WTC11 (cell line): ENCODE measurements at regions not wholly inside any gene's neighbourhood (a gene's known extent, or its start where the extent isn't known, plus 50 kb on each side); places are given as distances from the start of the nearest gene placed in this dataset.

Source experiments
- ATAC-seq: fragments of 200-7000 bp; cut with Tn5 transposase; 2 replicates; pipeline ENCODE4 v1.10.0; 2021; ENCODE audit warnings: mild to moderate bottlenecking, moderate library complexity
- CTCF ChIA-PET: fragments of 300-600 bp; sonication (Branson Sonifier 250); formaldehyde crosslinking; loops from one replicate; lab custom pipeline; 2021; ENCODE audit warnings: antibody characterized with exemption; lab: Charles Lee
- POLR2A ChIA-PET: fragments of 350-600 bp; sonication (Branson Sonifier 250); formaldehyde crosslinking; loops from one replicate; lab custom pipeline; 2021; ENCODE audit warnings: antibody characterized with exemption; lab: Charles Lee
- DNase-seq: peaks from one replicate; pipeline ENCODE4 v3.0.0; 2021; ENCODE audit warnings: low spot score
- H3K27ac Mint-ChIP-seq: 2 replicates; pipeline ENCODE4 v1.8.0; 2021; ENCODE audit warnings: mixed read lengths
- H3K27me3 Mint-ChIP-seq: 2 replicates; pipeline ENCODE4 v1.8.0; 2021; ENCODE audit warnings: low read depth, mild to moderate bottlenecking, moderate library complexity, mixed read lengths
- H3K36me3 Mint-ChIP-seq: 2 replicates; pipeline ENCODE4 v1.8.0; 2021; ENCODE audit warnings: mixed read lengths
- H3K4me1 Mint-ChIP-seq: 2 replicates; pipeline ENCODE4 v1.8.0; 2022; ENCODE audit warnings: mixed read lengths
- H3K4me3 Mint-ChIP-seq: 2 replicates; pipeline ENCODE4 v1.8.0; 2021; ENCODE audit warnings: mild to moderate bottlenecking, moderate library complexity, mixed read lengths
- H3K9me3 Mint-ChIP-seq: 2 replicates; pipeline ENCODE4 v1.8.0; 2021; ENCODE audit warnings: mixed read lengths
- ATF6 ChIP-seq: sonication (generic); formaldehyde crosslinking; IDR thresholded peaks from 2 replicates; pipeline ENCODE4 v1.8.1; 2023; ENCODE audit warnings: mild to moderate bottlenecking, missing genetic modification reagents
- CTCF ChIP-seq: fragments of 200-600 bp; IDR thresholded peaks from 2 replicates; pipeline ENCODE4 v1.8.0; 2022; ENCODE audit warnings: antibody characterized with exemption
- E2F4 ChIP-seq: sonication (generic); formaldehyde crosslinking; IDR thresholded peaks from 2 replicates; pipeline ENCODE4 v1.8.1; 2022; ENCODE audit warnings: low read depth, mild to moderate bottlenecking, moderate library complexity, missing genetic modification reagents, borderline replicate concordance
- EMX1 ChIP-seq: fragments of 250-450 bp; sonication (Bioruptor Pico); IDR thresholded peaks from 2 replicates; pipeline ENCODE4 v1.8.0; 2021; ENCODE audit warnings: mild to moderate bottlenecking
- ESRRA ChIP-seq: sonication (generic); formaldehyde crosslinking; IDR thresholded peaks from 2 replicates; pipeline ENCODE4 v1.8.1; 2022; ENCODE audit warnings: mild to moderate bottlenecking, missing genetic modification reagents, borderline replicate concordance
- GABPB1 ChIP-seq: sonication (generic); formaldehyde crosslinking; IDR thresholded peaks from 2 replicates; pipeline ENCODE4 v1.8.1; 2023; ENCODE audit warnings: mild to moderate bottlenecking, missing genetic modification reagents
- MXD4 ChIP-seq: fragments of 250-450 bp; sonication (Bioruptor Pico); IDR thresholded peaks from 2 replicates; pipeline ENCODE4 v1.8.0; 2021; ENCODE audit warnings: mild to moderate bottlenecking, moderate library complexity, borderline replicate concordance
- NR2C2 ChIP-seq: sonication (generic); formaldehyde crosslinking; IDR thresholded peaks from 2 replicates; pipeline ENCODE4 v1.8.0; 2022; ENCODE audit warnings: mild to moderate bottlenecking, missing genetic modification reagents
- PREB ChIP-seq: sonication (generic); formaldehyde crosslinking; IDR thresholded peaks from 2 replicates; pipeline ENCODE4 v1.8.1; 2022; ENCODE audit warnings: mild to moderate bottlenecking, missing genetic modification reagents, moderate library complexity, borderline replicate concordance
- TCF7 ChIP-seq: sonication (generic); formaldehyde crosslinking; IDR thresholded peaks from 2 replicates; pipeline ENCODE4 v1.8.0; 2022; ENCODE audit warnings: mild to moderate bottlenecking, low read depth, missing genetic modification reagents, moderate library complexity
- TP53 ChIP-seq: sonication (generic); formaldehyde crosslinking; IDR thresholded peaks from 2 replicates; pipeline ENCODE4 v1.8.1; 2023; ENCODE audit warnings: mild to moderate bottlenecking, missing genetic modification reagents
- ZNF121 ChIP-seq: sonication (generic); formaldehyde crosslinking; IDR thresholded peaks from 2 replicates; pipeline ENCODE4 v1.8.0; 2023; ENCODE audit warnings: missing genetic modification reagents
- ZNF232 ChIP-seq: sonication (generic); formaldehyde crosslinking; IDR thresholded peaks from 2 replicates; pipeline ENCODE4 v1.8.0; 2022; ENCODE audit warnings: mild to moderate bottlenecking, missing genetic modification reagents
- ZNF425 ChIP-seq: fragments of 250-450 bp; sonication (Bioruptor Pico); conservative IDR thresholded peaks from 2 replicates; pipeline ENCODE4 v1.9.0; 2021; ENCODE audit warnings: mild to moderate bottlenecking
- ZNF671 ChIP-seq: fragments of 250-450 bp; sonication (Bioruptor Pico); IDR thresholded peaks from 2 replicates; pipeline ENCODE4 v1.8.0; 2021; ENCODE audit warnings: mild to moderate bottlenecking

GRCh38 chr9:81393985-81394811 is 295.1 kb downstream of the TLE1 start:
- Mint-ChIP-seq H3K27me3 (no peaks in the 10 kb centered on the region), H3K9me3 (peaks cover 6% of the 10 kb centered on the region; the same call in 1 of the 2 replicates), H3K36me3 (no peaks in the 10 kb centered on the region), H3K4me3 (no peak overlapping the region), H3K4me1 (peaks cover 23% of the 10 kb centered on the region), H3K27ac (no peak overlapping the region)
- no peak for ATAC-seq
- no peak for DNase-seq
- TF ChIP-seq TCF7 = no peak
- TF ChIP-seq MXD4 (CRISPR knock-in tag) = no peak
- TF ChIP-seq TP53 (CRISPR knock-in tag) = no peak
- no peak for TF ChIP-seq ATF6
- TF ChIP-seq NR2C2 (CRISPR knock-in tag) = no peak
- ChIA-PET CTCF (no interaction called here), POLR2A (no interaction called here)

- no peak for DNase-seq
- H3K36me3 Mint-ChIP-seq = no peaks in the 10 kb centered on the region
- H3K27ac Mint-ChIP-seq = no peak overlapping the region
- CTCF ChIA-PET = no interaction called here
- no peaks in the 10 kb centered on the region for H3K27me3 Mint-ChIP-seq
- H3K4me1 Mint-ChIP-seq = peaks cover 18% of the 10 kb centered on the region
- POLR2A ChIA-PET = no interaction called here
- no peak overlapping the region for H3K4me3 Mint-ChIP-seq
- ATAC-seq = no peak
- peaks cover 6% of the 10 kb centered on the region; the same call in 1 of the 2 replicates for H3K9me3 Mint-ChIP-seq
- TF ChIP-seq ZNF232 (CRISPR knock-in tag) (no peak), E2F4 (CRISPR knock-in tag) (no peak), ZNF425 (CRISPR knock-in tag) (no peak), ZNF671 (CRISPR knock-in tag) (no peak), PREB (no peak), ZNF121 (CRISPR knock-in tag) (no peak), ESRRA (no peak), GABPB1 (CRISPR knock-in tag) (no peak), CTCF (no peak), EMX1 (CRISPR knock-in tag) (no peak)
- TF ChIP-seq, all 79 proteins: peak for 0
Observed at GRCh38 chr9:81391457-81391825, 297.9 kb downstream of the TLE1 start.
